ENCODE measurements at regions not wholly inside any gene's neighbourhood (a gene's known extent, or its start where the extent isn't known, plus 50 kb on each side); places are given as distances from the start of the nearest gene placed in this dataset.

- no peak for DNase-seq (ENCODE audit: low spot score)
- in situ Hi-C loops (cut with MboI; ENCODE audit: low pct_unique_long_range_greater_than_20kb, low sequenced_read_pairs, unreplicated experiment): no loop called here
- TF ChIP-seq, protein P1, sequence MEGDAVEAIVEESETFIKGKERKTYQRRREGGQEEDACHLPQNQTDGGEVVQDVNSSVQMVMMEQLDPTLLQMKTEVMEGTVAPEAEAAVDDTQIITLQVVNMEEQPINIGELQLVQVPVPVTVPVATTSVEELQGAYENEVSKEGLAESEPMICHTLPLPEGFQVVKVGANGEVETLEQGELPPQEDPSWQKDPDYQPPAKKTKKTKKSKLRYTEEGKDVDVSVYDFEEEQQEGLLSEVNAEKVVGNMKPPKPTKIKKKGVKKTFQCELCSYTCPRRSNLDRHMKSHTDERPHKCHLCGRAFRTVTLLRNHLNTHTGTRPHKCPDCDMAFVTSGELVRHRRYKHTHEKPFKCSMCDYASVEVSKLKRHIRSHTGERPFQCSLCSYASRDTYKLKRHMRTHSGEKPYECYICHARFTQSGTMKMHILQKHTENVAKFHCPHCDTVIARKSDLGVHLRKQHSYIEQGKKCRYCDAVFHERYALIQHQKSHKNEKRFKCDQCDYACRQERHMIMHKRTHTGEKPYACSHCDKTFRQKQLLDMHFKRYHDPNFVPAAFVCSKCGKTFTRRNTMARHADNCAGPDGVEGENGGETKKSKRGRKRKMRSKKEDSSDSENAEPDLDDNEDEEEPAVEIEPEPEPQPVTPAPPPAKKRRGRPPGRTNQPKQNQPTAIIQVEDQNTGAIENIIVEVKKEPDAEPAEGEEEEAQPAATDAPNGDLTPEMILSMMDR (IDR thresholded peaks at IDR 0.05; ENCODE audit: extremely low read depth, insufficient read depth, missing control alignments): no peak
Measured at GRCh38 chr2:104597942-104598341, 256.0 kb upstream of the POU3F3 start.

GRCh38 chr2:104598636-104599035, 255.3 kb upstream of the POU3F3 start:
- in situ Hi-C loops (cut with MboI; ENCODE audit: low pct_unique_long_range_greater_than_20kb, low sequenced_read_pairs, unreplicated experiment): no loop called here
- DNase-seq (ENCODE audit: low spot score): no peak
- TF ChIP-seq, protein P1 (IDR thresholded peaks at IDR 0.05; ENCODE audit: extremely low read depth, insufficient read depth, missing control alignments): no peak

GRCh38 chr2:104599787-104600510, 254.0 kb upstream of the POU3F3 start:
- DNase-seq (ENCODE audit: low spot score): no peak
- TF ChIP-seq, protein P1 (IDR thresholded peaks at IDR 0.05; ENCODE audit: extremely low read depth, insufficient read depth, missing control alignments): no peak
- in situ Hi-C loops (cut with MboI; ENCODE audit: low pct_unique_long_range_greater_than_20kb, low sequenced_read_pairs, unreplicated experiment): no loop called here

GRCh38 chr2:104606056-104606455, 247.9 kb upstream of the POU3F3 start:
- no peak for DNase-seq (ENCODE audit: low spot score)
- TF ChIP-seq, protein P1 (IDR thresholded peaks at IDR 0.05; ENCODE audit: extremely low read depth, insufficient read depth, missing control alignments): no peak
- in situ Hi-C loops (cut with MboI; ENCODE audit: low pct_unique_long_range_greater_than_20kb, low sequenced_read_pairs, unreplicated experiment): no loop called here

GRCh38 chr2:104616856-104617255, 237.1 kb upstream of the POU3F3 start:
- in situ Hi-C loops (cut with MboI; ENCODE audit: low pct_unique_long_range_greater_than_20kb, low sequenced_read_pairs, unreplicated experiment): no loop called here
- DNase-seq (ENCODE audit: low spot score): no peak
- TF ChIP-seq, protein P1 (IDR thresholded peaks at IDR 0.05; ENCODE audit: extremely low read depth, insufficient read depth, missing control alignments): no peak

GRCh38 chr2:104620801-104621200, 233.1 kb upstream of the POU3F3 start:
- in situ Hi-C loops (cut with MboI; ENCODE audit: low pct_unique_long_range_greater_than_20kb, low sequenced_read_pairs, unreplicated experiment): no loop called here

More at GRCh38 chr2:104620801-104621200, 233.1 kb upstream of the POU3F3 start:
- DNase-seq (ENCODE audit: low spot score): no peak
- TF ChIP-seq, protein P1 (IDR thresholded peaks at IDR 0.05; ENCODE audit: extremely low read depth, insufficient read depth, missing control alignments): no peak
